GM21737 (cell line): ENCODE measurements at regions not wholly inside any gene's neighbourhood (a gene's known extent, or its start where the extent isn't known, plus 50 kb on each side); places are given as distances from the start of the nearest gene placed in this dataset.
A peak's percentile ranks its signal among the peaks of the same experiment; 100 is the strongest.

Source experiments
- ATAC-seq: cut with Tn5 transposase; IDR thresholded peaks from one replicate; pipeline ENCODE4 v1.9.1; 2021; ENCODE audit warnings: mild to moderate bottlenecking, moderate library complexity; ENCODE audit not compliant: unreplicated experiment

- ATAC-seq, result no peak
Measured at GRCh38 chr11:81080476-81080875, 1639.6 kb upstream of the TENM4 start.

- no peak for ATAC-seq
Measured at GRCh38 chr11:81072273-81072672, 1631.4 kb upstream of the TENM4 start.

DNA sequence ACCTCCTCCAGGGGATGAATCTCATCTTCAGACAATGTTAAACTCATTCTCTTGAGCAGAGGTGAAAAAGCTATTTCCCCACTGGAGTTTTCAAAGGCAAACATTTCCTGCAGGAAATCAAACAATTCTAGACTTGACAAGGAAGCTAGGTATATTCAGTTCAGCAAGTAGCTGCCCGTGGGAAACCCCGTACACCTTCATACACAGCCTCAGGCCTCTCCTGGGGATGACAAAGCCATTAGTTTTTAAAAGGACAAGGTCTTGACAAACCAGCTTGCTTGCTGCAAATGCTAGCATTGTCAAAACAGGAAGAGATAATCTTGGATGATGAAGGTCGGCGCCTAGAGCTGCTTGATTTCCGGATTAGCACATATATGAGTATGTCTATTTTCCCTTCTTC is 1630.8 kb upstream of the TENM4 start:
- no peak for ATAC-seq

DNA sequence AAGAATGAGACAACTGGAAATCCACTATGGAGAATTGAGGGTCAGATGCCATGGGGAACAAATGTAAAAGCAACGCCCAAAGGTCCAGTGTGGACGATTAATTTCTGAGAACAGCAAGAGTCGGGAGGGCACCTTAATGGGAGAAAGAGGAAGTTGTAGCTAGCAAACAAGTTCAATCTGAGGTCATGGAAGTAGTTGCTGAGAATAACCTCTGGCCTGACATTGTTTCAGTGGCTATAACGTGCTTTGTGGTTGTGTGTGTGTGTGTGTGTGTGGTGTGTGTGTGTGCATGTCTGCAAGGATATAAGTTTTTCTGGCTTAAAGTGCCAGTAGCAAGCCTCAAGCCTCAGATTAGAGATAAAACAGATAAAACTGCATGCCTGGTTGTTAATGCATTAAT is 1630.1 kb upstream of the TENM4 start:
- ATAC-seq, result peak; percentile 81

- no peak for ATAC-seq
Measured at GRCh38 chr11:81059356-81059755, 1618.5 kb upstream of the TENM4 start.

DNA sequence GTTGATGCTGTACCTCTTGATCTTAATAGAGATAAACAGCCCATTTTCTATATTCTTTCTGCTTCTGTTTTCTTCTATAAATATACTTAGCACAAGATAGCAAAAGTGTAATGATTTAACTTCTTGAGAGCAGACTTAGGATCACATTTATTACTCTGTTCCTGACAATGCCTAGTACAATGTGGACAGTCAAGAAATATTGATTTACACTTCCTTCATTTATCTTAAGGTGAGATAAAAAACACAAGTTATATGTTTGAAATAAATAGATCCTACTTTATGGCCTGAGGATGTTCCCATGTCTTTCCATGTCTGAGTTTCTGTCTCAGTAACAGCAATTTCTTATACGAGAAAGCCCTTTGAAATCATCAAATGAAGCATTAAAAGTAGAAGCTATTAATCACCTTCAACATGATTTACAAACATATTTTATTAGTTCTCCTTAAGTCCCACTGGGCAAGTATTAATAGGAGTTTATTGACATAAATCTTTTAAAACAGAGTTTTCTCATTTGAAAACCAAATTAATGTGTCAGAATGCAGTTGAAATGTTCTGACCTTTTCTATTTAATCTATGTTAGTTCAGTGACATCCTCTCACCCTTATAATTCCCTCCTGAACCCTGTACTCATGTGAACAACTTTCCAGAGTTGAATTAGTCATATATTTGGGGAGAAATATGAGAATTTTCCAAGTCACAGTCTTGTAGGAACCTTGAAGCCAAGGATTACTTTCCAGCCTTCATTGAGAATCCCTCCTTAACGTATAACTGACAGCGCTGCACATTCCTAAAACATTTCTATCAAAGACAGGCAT is 1611.7 kb upstream of the TENM4 start:
- no peak for ATAC-seq

DNA sequence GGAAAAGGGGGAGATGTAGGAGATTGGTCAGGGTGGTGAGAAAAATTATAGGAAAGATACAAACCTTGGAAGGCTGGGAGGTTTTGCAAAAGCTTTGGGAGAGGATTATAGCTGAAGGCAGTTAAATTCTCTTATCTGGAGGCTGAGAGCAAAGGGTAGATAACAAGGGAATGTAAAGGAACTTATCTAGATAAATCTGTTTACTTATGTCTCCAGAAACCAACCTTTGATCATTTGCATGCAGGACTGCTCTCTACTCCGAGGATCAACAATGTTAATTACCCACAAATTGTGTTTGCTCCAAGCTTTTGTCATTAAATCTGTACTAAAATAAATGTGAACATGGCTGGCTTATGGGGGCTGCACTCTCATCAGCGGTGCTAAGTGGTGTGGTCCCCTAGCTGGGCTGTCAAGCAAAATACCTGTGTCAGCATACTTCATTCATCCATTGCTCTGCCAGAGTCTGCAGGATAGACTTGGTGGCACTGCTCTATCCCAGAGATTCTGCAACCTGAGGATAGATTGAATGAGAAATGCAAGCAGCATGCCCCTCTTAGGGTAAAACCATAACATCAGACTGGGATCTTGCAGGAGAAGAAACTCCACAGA is 1599.2 kb upstream of the TENM4 start:
- ATAC-seq, result no peak

DNA sequence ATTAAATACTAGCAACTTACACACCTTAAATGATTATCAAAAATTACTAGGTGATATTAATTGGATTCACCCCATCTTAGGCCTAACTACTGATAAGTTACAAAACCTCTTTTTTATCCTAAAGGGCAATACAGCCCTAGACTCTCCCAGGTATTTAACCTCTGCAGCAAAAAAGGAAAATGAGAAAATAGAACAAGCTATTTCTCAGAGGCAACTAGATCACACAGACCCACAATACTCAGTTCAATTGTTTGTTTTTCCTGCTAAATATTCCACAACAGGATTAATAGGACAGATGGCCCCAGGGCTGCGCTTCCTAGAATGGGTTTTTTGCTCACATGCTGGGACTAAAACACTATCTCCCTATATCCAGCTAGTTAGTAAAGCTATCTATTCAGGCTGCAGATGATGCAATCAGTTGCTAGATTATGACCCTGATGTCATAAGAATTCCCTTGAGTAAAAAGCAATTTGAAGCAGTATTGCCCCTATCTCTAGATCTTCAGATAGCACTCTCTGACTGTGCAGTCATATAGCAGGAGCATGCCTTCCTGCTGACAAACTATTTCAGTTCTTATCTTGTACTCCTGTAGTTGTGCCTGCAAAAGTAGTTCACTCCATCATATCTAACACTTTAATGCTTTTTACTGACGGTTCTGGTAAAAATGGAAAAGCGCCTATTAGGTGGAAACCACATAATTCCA is 1595.5 kb upstream of the TENM4 start:
- no peak for ATAC-seq

- no peak for ATAC-seq
Measured at GRCh38 chr11:81033779-81034540, 1593.1 kb upstream of the TENM4 start.

- no peak for ATAC-seq
Measured at GRCh38 chr11:81032906-81033305, 1592.1 kb upstream of the TENM4 start.

GRCh38 chr11:81030186-81030585 is 1589.4 kb upstream of the TENM4 start:
- ATAC-seq, result no peak

DNA sequence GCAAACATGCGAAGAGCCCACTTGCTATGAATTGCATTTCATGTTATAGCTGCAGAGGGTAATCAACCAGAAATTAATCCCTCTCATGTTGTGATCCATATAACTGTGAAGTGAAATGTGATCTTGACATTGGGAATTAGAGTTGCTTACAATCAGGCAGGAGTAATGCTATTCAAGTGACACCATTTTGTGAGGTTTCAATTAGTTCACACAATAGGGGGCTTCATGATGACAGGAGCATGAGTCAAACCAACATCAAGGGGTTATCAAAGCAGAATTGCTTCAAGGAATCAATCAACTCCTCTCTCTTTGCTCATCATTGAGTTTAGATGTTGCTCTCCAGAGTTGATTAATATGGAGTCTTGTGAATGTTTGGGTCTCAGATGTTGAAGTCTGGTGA is 1585.2 kb upstream of the TENM4 start:
- ATAC-seq, result no peak

- ATAC-seq, result no peak
Measured at GRCh38 chr11:81022057-81022456, 1581.2 kb upstream of the TENM4 start.

GRCh38 chr11:81010631-81011030 is 1569.8 kb upstream of the TENM4 start:
- no peak for ATAC-seq

GRCh38 chr11:81007046-81007445 is 1566.2 kb upstream of the TENM4 start:
- no peak for ATAC-seq

- peak; percentile 56 for ATAC-seq
Measured at GRCh38 chr11:81005595-81005994, 1564.8 kb upstream of the TENM4 start.

DNA sequence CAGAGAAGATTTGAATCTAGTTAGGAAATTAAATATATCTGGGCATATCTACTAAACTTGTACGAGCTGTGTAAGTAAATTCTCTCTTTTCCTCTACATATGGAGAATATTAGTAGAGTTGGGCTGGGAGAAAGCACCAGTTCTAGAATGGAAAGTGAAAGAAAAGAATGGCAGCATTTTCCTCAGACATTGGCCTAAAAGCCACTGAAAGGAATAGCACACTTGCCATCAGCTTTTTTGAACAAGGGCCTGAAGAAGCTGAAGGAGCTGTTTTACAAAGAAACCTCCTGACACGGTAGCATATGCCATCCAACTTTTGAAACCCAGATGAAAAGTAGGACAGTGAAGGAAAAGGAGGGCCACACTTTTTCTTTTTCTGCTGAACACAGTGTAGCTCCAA is 1563.7 kb upstream of the TENM4 start:
- ATAC-seq, result no peak

DNA sequence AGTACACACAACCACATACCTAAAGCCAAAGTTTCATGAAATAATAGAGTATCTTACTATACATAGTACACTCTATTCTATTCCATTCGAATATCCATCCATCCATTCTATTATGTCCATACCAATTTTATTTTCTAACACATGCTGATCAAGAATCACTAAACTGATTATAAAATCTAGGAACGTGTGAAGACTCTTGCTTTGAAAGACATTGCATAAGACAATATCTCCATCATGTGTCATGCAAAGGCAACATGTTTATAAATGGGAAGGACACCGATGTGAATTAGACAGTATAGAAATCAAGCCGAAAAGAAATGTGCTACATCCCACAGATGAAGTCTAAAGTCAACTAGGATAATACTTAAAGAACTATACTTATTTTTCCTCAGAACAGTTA is 1561.5 kb upstream of the TENM4 start:
- no peak for ATAC-seq

DNA sequence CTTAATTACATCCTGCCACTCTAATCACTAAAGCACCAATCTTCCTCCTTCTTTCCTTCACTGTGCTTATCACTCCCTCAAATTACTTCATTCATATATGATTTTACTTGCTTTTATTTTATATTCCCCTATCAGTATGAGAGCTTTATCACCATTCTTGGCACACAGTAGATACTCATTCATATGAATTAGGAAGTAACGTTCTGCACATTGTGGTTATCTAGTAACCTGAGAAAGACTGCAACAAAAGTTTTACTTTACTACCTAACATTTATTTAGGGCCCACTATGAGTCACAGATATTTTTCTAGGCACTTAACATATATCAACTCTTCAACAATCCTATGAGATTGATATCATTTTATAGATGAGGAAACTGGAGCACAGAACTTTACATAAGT is 1559.9 kb upstream of the TENM4 start:
- ATAC-seq, result no peak

DNA sequence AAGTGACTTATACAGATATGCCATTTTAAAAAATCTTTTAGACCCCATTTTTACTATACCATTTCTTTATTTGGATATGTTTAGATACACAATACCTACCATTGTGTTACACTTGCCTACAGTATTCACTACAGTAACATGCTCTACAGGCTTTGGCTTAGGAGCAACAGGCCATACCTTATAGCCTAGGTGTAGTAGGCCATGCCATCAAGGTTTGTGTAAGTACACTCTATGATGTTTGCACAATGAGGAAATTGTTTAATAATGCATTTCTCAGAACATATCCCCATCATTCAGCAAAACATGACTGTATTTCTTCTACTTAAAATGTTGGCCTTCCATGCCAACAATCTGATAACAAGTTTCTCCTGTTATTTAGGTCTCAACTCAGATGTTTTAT is 1559.5 kb upstream of the TENM4 start:
- no peak for ATAC-seq

DNA sequence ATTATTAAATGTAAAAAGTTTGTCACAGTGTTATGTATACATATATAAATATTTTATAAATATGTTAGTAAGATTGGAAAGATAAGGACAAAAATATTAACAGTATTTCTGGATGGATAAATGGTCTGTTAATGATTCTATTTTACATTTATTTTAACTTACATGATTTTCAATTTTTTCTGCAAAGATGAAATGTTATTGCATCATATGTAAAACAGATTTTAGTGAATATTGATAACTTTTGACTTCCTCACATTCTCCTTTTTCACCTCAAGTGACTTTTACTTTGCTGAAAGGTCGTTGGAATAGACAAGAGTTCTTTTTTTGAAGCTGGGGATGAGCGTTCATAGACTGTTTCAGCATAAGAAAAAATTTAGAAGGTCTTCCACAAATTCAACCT is 1554.7 kb upstream of the TENM4 start:
- ATAC-seq, result no peak
